Vagina (tissue), 2 donors: ENCODE measurements at regions not wholly inside any gene's neighbourhood (a gene's known extent, or its start where the extent isn't known, plus 50 kb on each side); places are given as distances from the start of the nearest gene placed in this dataset.
"Not testable (repeated sequence)": the region's sequence is repeated elsewhere in the genome, so short reads cannot be mapped to it uniquely, and the experiment has no call there.

Source experiments
- POLR2A ChIP-seq, 2 donors: fragments of 450-650 bp; IDR thresholded peaks; one replicate each; pipeline ENCODE4 v1.6.1; 2017; ENCODE audit warnings: antibody characterized with exemption in 2 of 2, mild to moderate bottlenecking in 2 of 2, moderate library complexity in 2 of 2
- POLR2AphosphoS5 ChIP-seq, 2 donors: sonication (generic); formaldehyde crosslinking; IDR thresholded peaks; one replicate each; pipeline ENCODE4 v1.9.0; 2017; ENCODE audit warnings: antibody characterized with exemption in 2 of 2, mild to moderate bottlenecking in 2 of 2, low read depth in 1 of 2; ENCODE audit not compliant: insufficient read depth in 1 of 2
- TF ChIP-seq, protein P1 (sequence below), 3 experiments: fragments of 450-650 bp in 2 of 3; fragments of 200-600 bp in 1 of 3; sonication (generic) in 1 of 3; IDR thresholded peaks; one replicate each; pipeline ENCODE4 v1.5.1; 2017 to 2019; ENCODE audit warnings: antibody characterized with exemption in 3 of 3, mild to moderate bottlenecking in 2 of 3, moderate library complexity in 2 of 3

DNA sequence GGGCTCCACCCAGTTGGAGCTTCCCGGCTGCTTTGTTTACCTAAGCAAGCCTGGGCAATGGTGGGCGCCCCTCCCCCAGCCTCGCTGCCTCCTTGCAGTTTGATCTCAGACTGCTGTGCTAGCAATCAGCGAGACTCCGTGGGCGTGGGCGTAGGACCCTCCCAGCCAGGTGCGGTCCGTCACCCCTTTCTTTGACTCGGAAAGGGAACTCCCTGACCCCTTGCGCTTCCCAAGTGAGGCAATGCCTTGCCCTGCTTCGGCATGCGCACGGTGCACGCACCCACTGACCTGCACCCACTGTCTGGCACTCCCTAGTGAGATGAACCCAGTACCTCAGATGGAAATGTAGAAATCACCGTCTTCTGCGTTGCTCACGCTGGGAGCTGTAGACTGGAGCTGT lies 254.4 kb upstream of the NMUR2 start:
- TF ChIP-seq, protein P1, sequence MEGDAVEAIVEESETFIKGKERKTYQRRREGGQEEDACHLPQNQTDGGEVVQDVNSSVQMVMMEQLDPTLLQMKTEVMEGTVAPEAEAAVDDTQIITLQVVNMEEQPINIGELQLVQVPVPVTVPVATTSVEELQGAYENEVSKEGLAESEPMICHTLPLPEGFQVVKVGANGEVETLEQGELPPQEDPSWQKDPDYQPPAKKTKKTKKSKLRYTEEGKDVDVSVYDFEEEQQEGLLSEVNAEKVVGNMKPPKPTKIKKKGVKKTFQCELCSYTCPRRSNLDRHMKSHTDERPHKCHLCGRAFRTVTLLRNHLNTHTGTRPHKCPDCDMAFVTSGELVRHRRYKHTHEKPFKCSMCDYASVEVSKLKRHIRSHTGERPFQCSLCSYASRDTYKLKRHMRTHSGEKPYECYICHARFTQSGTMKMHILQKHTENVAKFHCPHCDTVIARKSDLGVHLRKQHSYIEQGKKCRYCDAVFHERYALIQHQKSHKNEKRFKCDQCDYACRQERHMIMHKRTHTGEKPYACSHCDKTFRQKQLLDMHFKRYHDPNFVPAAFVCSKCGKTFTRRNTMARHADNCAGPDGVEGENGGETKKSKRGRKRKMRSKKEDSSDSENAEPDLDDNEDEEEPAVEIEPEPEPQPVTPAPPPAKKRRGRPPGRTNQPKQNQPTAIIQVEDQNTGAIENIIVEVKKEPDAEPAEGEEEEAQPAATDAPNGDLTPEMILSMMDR (IDR thresholded peaks at IDR 0.05) = not testable (repeated sequence)
- not testable (repeated sequence) for TF ChIP-seq POLR2AphosphoS5 (IDR thresholded peaks at IDR 0.05; ENCODE audit: insufficient read depth in 1 of 2, low read depth in 1 of 2); POLR2A (IDR thresholded peaks at IDR 0.05)
